ENCODE measurements at regions not wholly inside any gene's neighbourhood (a gene's known extent, or its start where the extent isn't known, plus 50 kb on each side); places are given as distances from the start of the nearest gene placed in this dataset.

GRCh38 chr11:122165607-122166371 is 49.8 kb upstream of the BLID start:
- DNase-seq, result no peak
